ENCODE measurements at regions not wholly inside any gene's neighbourhood (a gene's known extent, or its start where the extent isn't known, plus 50 kb on each side); places are given as distances from the start of the nearest gene placed in this dataset.

- TF ChIP-seq CTCF (IDR thresholded peaks at IDR 0.05) (no peak), EZH2 (IDR thresholded peaks at IDR 0.05; ENCODE audit: borderline replicate concordance, insufficient read depth, low read depth, low read length, poor library complexity, severe bottlenecking) (no peak)
These were observed 1656.9 kb downstream of the MRPL39 start for GRCh38 chr21:23950344-23950743.

All from B cell (primary cell).